ENCODE measurements at regions not wholly inside any gene's neighbourhood (a gene's known extent, or its start where the extent isn't known, plus 50 kb on each side); places are given as distances from the start of the nearest gene placed in this dataset.

DNA sequence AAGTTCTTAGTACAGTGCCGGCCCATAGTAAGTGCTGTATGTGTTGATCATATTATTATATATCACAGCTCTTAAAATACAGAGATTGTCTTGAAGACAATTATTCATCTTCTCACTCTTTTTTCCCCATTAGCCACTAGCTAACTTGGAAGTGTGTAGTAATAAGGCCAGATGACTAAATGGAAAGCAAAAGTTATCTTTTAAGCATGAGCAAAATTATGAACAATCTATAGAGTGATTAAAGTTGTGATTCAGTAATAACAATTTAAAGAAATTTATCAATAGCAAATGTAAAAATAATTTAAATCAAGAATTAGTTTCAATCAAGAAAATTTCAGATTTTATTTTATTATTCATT lies 630.9 kb upstream of the TBL1XR1 start:
- no peak overlapping the region for H3K9ac ChIP-seq (ENCODE audit: low read length)
- ATAC-seq (no peak), DNase-seq (no peak)
- no peaks in the 10 kb centered on the region for H3K27me3 ChIP-seq (ENCODE audit: low read length)
- H3K9me2 ChIP-seq (replicated peaks; ENCODE audit: low read length): no peaks in the 10 kb centered on the region
- H3K36me3 ChIP-seq (ENCODE audit: low read depth, low read length): no peaks in the 10 kb centered on the region
- no peaks in the 10 kb centered on the region for H3K79me2 ChIP-seq (ENCODE audit: low read length)
- no peak overlapping the region for H2AFZ ChIP-seq (ENCODE audit: low read length)
- POLR2A ChIA-PET (ENCODE audit: unreplicated experiment): no interaction called here
- CTCF ChIA-PET: no interaction called here
- H3K27ac ChIP-seq (ENCODE audit: low read length): peak overlapping the region; percentile 67
- BruUV-seq (replicated peaks): no TSS peak
- H3K4me1 ChIP-seq (ENCODE audit: insufficient read depth, low read length): peaks cover 43% of the 10 kb centered on the region
- H4K20me1 ChIP-seq (ENCODE audit: low read length): no peaks in the 10 kb centered on the region
- TF ChIP-seq EZH2phosphoT487 (IDR thresholded peaks at IDR 0.05; ENCODE audit: borderline replicate concordance, low read length) (no peak), EZH2 (IDR thresholded peaks at IDR 0.05; ENCODE audit: low read length, unreplicated experiment) (no peak), CTCF (conservative IDR thresholded peaks at IDR 0.05; ENCODE audit: low read depth, low read length) (no peak)
- H3K4me2 ChIP-seq (ENCODE audit: low read length): peak overlapping the region; percentile 44; the same call in 1 of the 2 replicates
- no peak overlapping the region for H3K4me3 ChIP-seq (ENCODE audit: low read length)
- intact Hi-C loops (cut with micrococcal nuclease): no loop called here
- no peaks in the 10 kb centered on the region for H3K9me3 ChIP-seq (ENCODE audit: low read length)
- no peaks in the 10 kb centered on the region for H3F3A ChIP-seq (ENCODE audit: low read length, unreplicated experiment)

DNA sequence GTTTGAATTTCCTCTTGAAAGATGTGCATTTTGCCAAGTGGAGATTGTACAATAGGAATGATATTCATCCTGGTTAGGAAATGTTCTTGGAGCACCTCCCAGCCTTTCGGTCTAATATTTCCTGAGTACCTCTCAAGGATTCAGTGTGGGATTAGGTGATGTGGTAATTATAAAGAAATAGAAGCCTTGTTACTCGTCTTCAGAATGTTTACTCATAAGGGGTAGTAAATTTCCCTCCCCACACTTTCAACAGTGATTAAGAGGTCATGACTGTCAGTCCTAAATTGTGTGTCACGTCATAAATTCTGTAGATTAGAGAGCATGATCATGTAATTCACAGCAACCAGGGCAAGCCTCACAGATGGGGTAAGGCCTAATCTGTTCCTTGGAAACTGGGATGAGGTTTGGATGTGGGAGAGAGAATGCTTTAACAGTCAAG lies 633.1 kb upstream of the TBL1XR1 start:
- Histone ChIP-seq H3K4me3 (ENCODE audit: low read length) (no peak overlapping the region), H3K9me2 (replicated peaks; ENCODE audit: low read length) (no peaks in the 10 kb centered on the region), H3K9ac (ENCODE audit: low read length) (no peak overlapping the region), H4K20me1 (ENCODE audit: low read length) (no peaks in the 10 kb centered on the region), H3K4me1 (ENCODE audit: insufficient read depth, low read length) (peaks cover 39% of the 10 kb centered on the region), H3F3A (ENCODE audit: low read length, unreplicated experiment) (no peaks in the 10 kb centered on the region), H3K27ac (ENCODE audit: low read length) (no peak overlapping the region), H3K36me3 (ENCODE audit: low read depth, low read length) (no peaks in the 10 kb centered on the region), H3K4me2 (ENCODE audit: low read length) (no peak overlapping the region), H3K79me2 (ENCODE audit: low read length) (no peaks in the 10 kb centered on the region), H2AFZ (ENCODE audit: low read length) (no peak overlapping the region), H3K9me3 (ENCODE audit: low read length) (no peaks in the 10 kb centered on the region), H3K27me3 (ENCODE audit: low read length) (no peaks in the 10 kb centered on the region)
- DNase-seq: peak; percentile 31
- no TSS peak for BruUV-seq (replicated peaks)
- no peak for ATAC-seq
- intact Hi-C loops (cut with micrococcal nuclease): loop anchor here (10.0 kb wide), 1 partner anchor 234 kb away; no protein-coding TSS in a partner anchor
- TF ChIP-seq EZH2phosphoT487 (IDR thresholded peaks at IDR 0.05; ENCODE audit: borderline replicate concordance, low read length) (no peak), CTCF (conservative IDR thresholded peaks at IDR 0.05; ENCODE audit: low read depth, low read length) (no peak), EZH2 (IDR thresholded peaks at IDR 0.05; ENCODE audit: low read length, unreplicated experiment) (no peak)
- ChIA-PET POLR2A (ENCODE audit: unreplicated experiment) (no interaction called here), CTCF (no interaction called here)

DNA sequence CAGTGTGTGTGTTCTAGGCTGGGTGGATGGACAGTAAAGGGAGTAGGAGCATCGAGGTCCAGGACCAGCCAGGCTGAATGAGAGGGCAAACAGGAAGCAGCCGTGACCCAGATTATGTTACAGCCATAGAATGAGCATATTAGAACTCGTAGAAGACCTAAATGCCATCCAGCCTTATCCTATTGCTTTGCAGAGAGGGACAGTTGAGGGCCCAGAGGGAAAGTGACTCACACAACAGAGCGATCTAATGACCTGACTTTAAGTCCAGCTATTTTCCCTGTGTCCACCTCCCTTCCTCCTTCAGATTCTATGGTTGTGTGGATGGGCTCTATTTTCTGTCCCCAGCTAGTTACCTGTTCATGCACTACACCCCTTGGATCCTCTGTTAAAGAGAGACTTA lies 634.1 kb upstream of the TBL1XR1 start:
- Histone ChIP-seq H3K4me1 (ENCODE audit: insufficient read depth, low read length) (peaks cover 48% of the 10 kb centered on the region), H3K4me3 (ENCODE audit: low read length) (no peak overlapping the region), H3F3A (ENCODE audit: low read length, unreplicated experiment) (no peaks in the 10 kb centered on the region), H4K20me1 (ENCODE audit: low read length) (no peaks in the 10 kb centered on the region), H3K27ac (ENCODE audit: low read length) (no peak overlapping the region), H3K9me3 (ENCODE audit: low read length) (no peaks in the 10 kb centered on the region), H3K9me2 (replicated peaks; ENCODE audit: low read length) (no peaks in the 10 kb centered on the region), H3K36me3 (ENCODE audit: low read depth, low read length) (no peaks in the 10 kb centered on the region), H3K79me2 (ENCODE audit: low read length) (no peaks in the 10 kb centered on the region), H3K27me3 (ENCODE audit: low read length) (no peaks in the 10 kb centered on the region), H2AFZ (ENCODE audit: low read length) (no peak overlapping the region), H3K4me2 (ENCODE audit: low read length) (no peak overlapping the region), H3K9ac (ENCODE audit: low read length) (no peak overlapping the region)
- BruUV-seq (replicated peaks): no TSS peak
- CTCF ChIA-PET: no interaction called here
- DNase-seq: no peak
- intact Hi-C loops (cut with micrococcal nuclease): loop anchor here (10.0 kb wide), 1 partner anchor 233 kb away; no protein-coding TSS in a partner anchor
- no peak for ATAC-seq
- POLR2A ChIA-PET (ENCODE audit: unreplicated experiment): no interaction called here
- TF ChIP-seq EZH2phosphoT487 (IDR thresholded peaks at IDR 0.05; ENCODE audit: borderline replicate concordance, low read length): no peak
- no peak for TF ChIP-seq CTCF (conservative IDR thresholded peaks at IDR 0.05; ENCODE audit: low read depth, low read length)
- TF ChIP-seq EZH2 (IDR thresholded peaks at IDR 0.05; ENCODE audit: low read length, unreplicated experiment): no peak

Measured in PC-3 (cell line).